ENCODE measurements at regions not wholly inside any gene's neighbourhood (a gene's known extent, or its start where the extent isn't known, plus 50 kb on each side); places are given as distances from the start of the nearest gene placed in this dataset.

GRCh38 chr9:1723522-1724015 is 291.6 kb upstream of the SMARCA2 start:
- intact Hi-C loops (cut with micrococcal nuclease) = no loop called here
- no peak overlapping the region for H3K9ac ChIP-seq (replicated peaks; ENCODE audit: extremely low read depth, insufficient read depth, low read length)
- H4K20me1 ChIP-seq (replicated peaks; ENCODE audit: control insufficient read depth, extremely low read depth, insufficient read depth, low read length) = no peaks in the 10 kb centered on the region
- no peak for TF ChIP-seq POLR2A (IDR thresholded peaks at IDR 0.05; ENCODE audit: low read depth, low read length)
- TF ChIP-seq EZH2 (IDR thresholded peaks at IDR 0.05; ENCODE audit: borderline replicate concordance, low read depth, low read length, severe bottlenecking) = no peak
- TF ChIP-seq GATA2 (IDR thresholded peaks at IDR 0.05; ENCODE audit: insufficient read depth, insufficient read length, low read depth, low read length) = no peak
- no peak for TF ChIP-seq MAX (IDR thresholded peaks at IDR 0.05; ENCODE audit: insufficient read depth, insufficient read length)
- no peak for TF ChIP-seq CTCF (IDR thresholded peaks at IDR 0.05; ENCODE audit: extremely low read depth in 1 of 2, insufficient read depth in 1 of 2, low read depth in 1 of 2, low read length in 2 of 2)
- no peak overlapping the region for H3K4me2 ChIP-seq (ENCODE audit: insufficient read depth, low read length)
- ChIA-PET POLR2A (no interaction called here), CTCF (no interaction called here)
- H2AFZ ChIP-seq (ENCODE audit: low read depth, low read length) = no peak overlapping the region
- H3K4me1 ChIP-seq (ENCODE audit: control insufficient read depth, extremely low read depth, insufficient read depth, low read length) = no peaks in the 10 kb centered on the region
- no peaks in the 10 kb centered on the region for H3K79me2 ChIP-seq (ENCODE audit: control insufficient read depth, insufficient read depth, low read length)
- H3K9me3 ChIP-seq (replicated peaks; ENCODE audit: control insufficient read depth, insufficient read depth, low read length) = peaks cover 2% of the 10 kb centered on the region
- H3K27me3 ChIP-seq (ENCODE audit: control insufficient read depth in 2 of 2, insufficient read depth in 2 of 2, low read length in 2 of 2) = no peaks in the 10 kb centered on the region
- FAIRE-seq (no peak), DNase-seq (ENCODE audit: low read depth, low spot score) (no peak)
- no peaks in the 10 kb centered on the region for H3K36me3 ChIP-seq (ENCODE audit: control insufficient read depth in 2 of 2, extremely low read depth in 1 of 2, insufficient read depth in 2 of 2, low read length in 2 of 2)
- no peak overlapping the region for H3K4me3 ChIP-seq (replicated peaks in 1 of 3; ENCODE audit: insufficient read depth in 1 of 3, low read depth in 1 of 3, low read length in 3 of 3)
- H3K9me1 ChIP-seq (replicated peaks; ENCODE audit: control insufficient read depth, extremely low read depth, insufficient read depth, low read length) = no peaks in the 10 kb centered on the region
- dilution Hi-C loops (cut with MboI; ENCODE audit: extremely low pct_ligation_motif_present, low sequenced_read_pairs) = no loop called here
- no peak overlapping the region for H3K27ac ChIP-seq (ENCODE audit: insufficient read depth, low read depth, low read length)
- no TSS peak for BruUV-seq (replicated peaks)

Measured in endothelial cell of umbilical vein (primary cell).